ENCODE measurements at regions not wholly inside any gene's neighbourhood (a gene's known extent, or its start where the extent isn't known, plus 50 kb on each side); places are given as distances from the start of the nearest gene placed in this dataset.

DNA sequence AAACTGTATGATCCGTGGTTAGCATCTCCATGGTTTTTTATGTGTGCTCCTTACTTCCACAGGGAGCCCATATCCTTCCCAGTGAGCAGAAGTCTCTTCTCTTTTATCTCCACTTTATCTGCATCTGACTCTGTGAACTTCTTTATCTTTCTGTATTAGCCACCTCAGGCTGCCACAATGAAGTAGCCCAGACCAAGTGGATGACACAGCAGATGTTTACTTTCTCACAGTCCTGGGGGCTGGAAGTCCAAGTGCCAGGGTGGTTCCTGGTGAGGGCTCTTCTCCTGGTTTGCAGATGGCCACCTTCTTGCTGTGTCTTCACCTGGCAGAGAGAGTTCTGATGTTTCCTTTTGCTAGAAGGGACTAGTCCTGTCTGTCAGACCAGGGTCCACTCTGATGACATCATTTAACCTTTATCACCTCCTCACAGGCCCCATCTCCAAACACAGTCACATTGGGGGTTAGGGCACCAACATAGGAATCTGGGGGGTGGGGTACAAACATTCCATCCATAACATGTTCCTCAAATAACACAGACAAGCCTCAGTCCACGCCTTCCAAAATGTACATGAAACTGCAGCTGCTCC lies 108.5 kb upstream of the RNF32 start:
- H3K4me1 Mint-ChIP-seq, result no peaks in the 10 kb centered on the region
- Histone ChIP-seq H3K4me1 (ENCODE audit: insufficient read depth, low read length) (no peaks in the 10 kb centered on the region), H3K36me3 (ENCODE audit: insufficient read depth, low read length) (no peaks in the 10 kb centered on the region), H3K9me3 (ENCODE audit: low read length) (no peaks in the 10 kb centered on the region), H3K27me3 (ENCODE audit: insufficient read depth, low read length, poor library complexity, severe bottlenecking) (no peaks in the 10 kb centered on the region), H3K4me3 (ENCODE audit: low read length) (no peak overlapping the region), H3K27ac (ENCODE audit: low read depth, low read length) (no peak overlapping the region)
- no peak overlapping the region for H3K27ac Mint-ChIP-seq
- no peaks in the 10 kb centered on the region for H3K9me3 Mint-ChIP-seq
- peaks cover 3 to 6% of the 10 kb centered on the region in 2 donors for H3K27me3 Mint-ChIP-seq
- no peaks in the 10 kb centered on the region for H3K36me3 Mint-ChIP-seq
- POLR2A ChIA-PET, result no interaction called here
- CTCF ChIA-PET, result no interaction called here
- DNase-seq, result no peak
- no peak overlapping the region for H3K4me3 Mint-ChIP-seq

DNA sequence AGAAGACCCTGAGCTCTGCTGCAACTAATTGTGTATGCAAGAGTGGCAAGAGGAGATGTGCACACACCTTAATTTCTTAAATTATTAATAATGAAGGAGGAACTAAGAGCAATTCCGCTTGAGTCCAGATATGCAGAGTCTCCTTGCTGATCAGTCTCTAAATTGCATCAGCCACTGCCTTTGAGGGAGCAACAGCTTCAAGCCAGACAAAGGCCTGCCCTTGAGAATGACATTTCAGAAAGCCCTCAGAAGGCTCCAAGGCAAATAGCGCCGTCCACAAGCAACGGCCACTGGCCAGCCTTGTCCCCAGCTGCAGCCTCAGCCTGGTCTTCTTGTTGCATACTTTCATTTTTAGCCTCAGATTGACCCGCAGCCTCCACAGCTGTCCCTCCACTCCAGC lies 110.6 kb upstream of the RNF32 start:
- CTCF ChIA-PET, result no interaction called here
- no peak overlapping the region for H3K27ac Mint-ChIP-seq

DNA sequence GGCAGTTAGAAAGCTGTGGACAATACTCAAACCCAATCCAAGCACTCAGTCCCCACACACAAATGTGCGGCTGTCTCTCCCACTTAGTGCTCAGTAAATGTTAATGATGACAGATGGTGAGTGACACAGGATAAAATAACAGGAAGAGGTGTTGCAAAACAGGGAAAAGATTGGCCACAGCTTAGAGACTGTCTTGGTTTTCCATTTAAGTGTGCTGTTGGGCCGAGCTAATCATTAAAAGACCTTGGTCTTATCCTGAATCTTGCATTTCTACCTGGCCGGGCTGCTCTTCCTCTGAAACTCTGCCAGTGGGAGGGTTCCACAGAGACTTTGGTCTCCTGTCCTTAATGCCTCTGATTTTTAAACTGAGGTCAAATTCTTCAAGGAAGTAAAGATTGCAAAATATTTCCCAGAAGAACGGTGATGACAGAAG lies 113.1 kb upstream of the RNF32 start:
- H3K27me3 Mint-ChIP-seq, result peaks cover 0 to 4% of the 10 kb centered on the region in 2 donors
- no peak for DNase-seq
- POLR2A ChIA-PET, result no interaction called here
- H3K27ac ChIP-seq (ENCODE audit: low read depth, low read length), result no peak overlapping the region
- H3K4me1 ChIP-seq (ENCODE audit: insufficient read depth, low read length), result no peaks in the 10 kb centered on the region
- no peaks in the 10 kb centered on the region for H3K9me3 ChIP-seq (ENCODE audit: low read length)
- H3K36me3 Mint-ChIP-seq, result no peaks in the 10 kb centered on the region
- H3K4me3 Mint-ChIP-seq, result no peak overlapping the region
- no peak overlapping the region for H3K4me3 ChIP-seq (ENCODE audit: low read length)
- H3K27ac Mint-ChIP-seq, result no peak overlapping the region
- no peaks in the 10 kb centered on the region for H3K9me3 Mint-ChIP-seq
- no peaks in the 10 kb centered on the region for H3K4me1 Mint-ChIP-seq
- CTCF ChIA-PET, result no interaction called here
- H3K36me3 ChIP-seq (ENCODE audit: insufficient read depth, low read length), result no peaks in the 10 kb centered on the region
- no peaks in the 10 kb centered on the region for H3K27me3 ChIP-seq (ENCODE audit: insufficient read depth, low read length, poor library complexity, severe bottlenecking)

More for the DNA sequence above, 110.6 kb upstream of the RNF32 start:
- H3K9me3 Mint-ChIP-seq, result no peaks in the 10 kb centered on the region
- Histone ChIP-seq H3K9me3 (ENCODE audit: low read length) (no peaks in the 10 kb centered on the region), H3K4me3 (ENCODE audit: low read length) (no peak overlapping the region), H3K27ac (ENCODE audit: low read depth, low read length) (no peak overlapping the region), H3K4me1 (ENCODE audit: insufficient read depth, low read length) (no peaks in the 10 kb centered on the region), H3K27me3 (ENCODE audit: insufficient read depth, low read length, poor library complexity, severe bottlenecking) (no peaks in the 10 kb centered on the region), H3K36me3 (ENCODE audit: insufficient read depth, low read length) (no peaks in the 10 kb centered on the region)
- H3K27me3 Mint-ChIP-seq, result peaks cover 3 to 8% of the 10 kb centered on the region in 2 donors
- POLR2A ChIA-PET, result no interaction called here
- no peak for DNase-seq
- no peaks in the 10 kb centered on the region for H3K36me3 Mint-ChIP-seq
- no peak overlapping the region for H3K4me3 Mint-ChIP-seq
- no peaks in the 10 kb centered on the region for H3K4me1 Mint-ChIP-seq

DNA sequence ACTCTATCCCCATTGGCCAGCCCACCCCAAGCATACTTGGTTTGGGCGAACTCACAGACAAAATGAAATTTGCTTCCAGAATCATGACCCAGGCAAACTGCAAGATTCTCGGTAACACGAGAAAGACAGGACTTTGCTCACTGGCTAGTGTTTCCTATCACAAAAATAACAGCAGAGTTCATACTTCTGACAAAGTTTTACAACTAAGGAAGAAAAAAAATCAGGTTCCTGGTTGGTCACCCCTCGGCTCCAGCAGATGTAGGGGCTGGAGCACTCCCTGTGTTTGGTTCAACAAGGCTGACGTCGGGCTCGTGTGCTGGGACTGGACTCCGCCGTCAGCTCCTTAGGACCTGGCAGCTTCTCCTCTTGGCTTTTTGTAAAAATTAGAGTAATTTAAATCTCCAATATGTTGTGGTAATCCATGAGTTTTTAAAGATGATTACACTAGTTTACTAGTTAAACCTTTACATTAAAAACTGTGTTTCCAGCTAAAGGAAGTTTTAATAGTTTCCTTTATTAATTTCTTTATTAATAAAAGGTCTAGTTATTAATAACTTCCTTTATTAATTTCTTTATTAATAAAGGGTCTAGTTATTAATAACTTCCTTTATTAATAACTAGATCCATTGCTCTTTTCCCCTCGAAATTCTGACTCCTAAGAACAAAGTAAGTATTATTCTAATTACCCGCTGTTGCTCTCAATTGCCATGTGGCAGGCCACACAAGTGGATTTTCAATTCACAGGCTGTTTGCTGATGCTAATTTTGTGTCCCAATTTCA lies 115.6 kb upstream of the RNF32 start:
- no peak for DNase-seq
- Histone ChIP-seq H3K9me3 (ENCODE audit: low read length) (no peaks in the 10 kb centered on the region), H3K27me3 (ENCODE audit: insufficient read depth, low read length, poor library complexity, severe bottlenecking) (no peaks in the 10 kb centered on the region), H3K27ac (ENCODE audit: low read depth, low read length) (no peak overlapping the region), H3K4me1 (ENCODE audit: insufficient read depth, low read length) (no peaks in the 10 kb centered on the region), H3K4me3 (ENCODE audit: low read length) (no peak overlapping the region), H3K36me3 (ENCODE audit: insufficient read depth, low read length) (no peaks in the 10 kb centered on the region)
- H3K9me3 Mint-ChIP-seq, result no peaks in the 10 kb centered on the region
- H3K4me1 Mint-ChIP-seq, result no peaks in the 10 kb centered on the region
- ChIA-PET CTCF (no interaction called here), POLR2A (no interaction called here)
- no peak overlapping the region for H3K4me3 Mint-ChIP-seq
- no peaks in the 10 kb centered on the region for H3K36me3 Mint-ChIP-seq
- H3K27ac Mint-ChIP-seq, result no peak overlapping the region
- peaks cover 0 to 2% of the 10 kb centered on the region in 2 donors for H3K27me3 Mint-ChIP-seq

DNA sequence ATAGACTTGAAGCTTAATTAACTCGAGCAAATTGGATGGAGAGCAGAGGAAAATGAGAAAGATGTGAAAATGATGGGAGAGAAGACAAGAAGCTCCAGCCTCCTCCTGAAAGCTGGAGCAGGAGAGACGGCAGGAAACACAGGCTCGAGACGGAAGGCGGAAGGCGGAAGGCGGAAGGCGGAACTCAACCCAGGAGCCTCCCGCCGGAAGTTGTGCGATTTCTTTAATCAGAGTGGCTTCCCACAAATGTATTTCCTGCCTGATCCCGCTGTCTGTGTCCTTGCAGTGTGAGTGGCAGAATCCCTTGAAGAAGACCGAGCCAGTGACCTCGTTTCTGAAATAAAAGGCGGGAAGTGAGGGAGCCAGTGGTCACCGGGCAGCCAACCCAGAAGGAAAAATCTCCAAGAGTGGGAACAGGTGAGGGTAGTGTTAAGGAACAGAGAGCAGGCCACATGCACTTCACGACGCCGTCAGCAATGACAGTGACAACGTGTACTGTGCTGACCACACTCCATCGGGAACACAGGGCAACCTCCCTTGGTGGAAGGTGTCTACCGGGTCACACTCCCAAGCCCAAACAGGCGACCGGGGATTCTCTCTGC lies 117.0 kb upstream of the RNF32 start:
- H3K9me3 Mint-ChIP-seq, result no peaks in the 10 kb centered on the region
- Histone ChIP-seq H3K4me1 (ENCODE audit: insufficient read depth, low read length) (no peaks in the 10 kb centered on the region), H3K36me3 (ENCODE audit: insufficient read depth, low read length) (no peaks in the 10 kb centered on the region), H3K27ac (ENCODE audit: low read depth, low read length) (no peak overlapping the region), H3K9me3 (ENCODE audit: low read length) (no peaks in the 10 kb centered on the region), H3K4me3 (ENCODE audit: low read length) (no peak overlapping the region), H3K27me3 (ENCODE audit: insufficient read depth, low read length, poor library complexity, severe bottlenecking) (no peaks in the 10 kb centered on the region)
- peaks cover 0 to 5% of the 10 kb centered on the region in 2 donors for H3K27me3 Mint-ChIP-seq
- no peaks in the 10 kb centered on the region for H3K36me3 Mint-ChIP-seq
- CTCF ChIA-PET, result no interaction called here
- H3K4me1 Mint-ChIP-seq, result no peaks in the 10 kb centered on the region
- POLR2A ChIA-PET, result no interaction called here
- H3K27ac Mint-ChIP-seq, result no peak overlapping the region
- H3K4me3 Mint-ChIP-seq, result no peak overlapping the region
- DNase-seq, result no peak

DNA sequence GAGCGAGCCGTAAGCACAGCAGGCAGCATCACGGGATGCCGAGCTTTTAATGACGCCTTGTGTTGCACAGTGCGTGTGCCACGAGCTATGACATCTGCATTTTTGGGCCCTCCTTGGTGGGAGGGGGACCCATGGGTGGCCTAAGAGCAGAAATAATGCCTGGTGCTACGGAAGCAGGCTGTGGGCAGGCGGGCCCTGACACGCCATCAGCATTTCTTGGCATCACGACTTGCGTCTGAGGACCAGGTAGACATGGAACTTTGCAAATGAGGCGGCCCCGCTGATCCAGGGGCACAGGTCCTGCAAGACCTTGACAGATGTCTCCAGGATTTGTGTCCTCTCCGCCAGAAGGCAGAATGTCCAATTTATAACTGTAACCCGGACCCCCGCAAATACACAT lies 117.8 kb upstream of the RNF32 start:
- H3K4me1 ChIP-seq (ENCODE audit: insufficient read depth, low read length), result no peaks in the 10 kb centered on the region
- H3K9me3 Mint-ChIP-seq, result no peaks in the 10 kb centered on the region
- CTCF ChIA-PET, result no interaction called here

DNA sequence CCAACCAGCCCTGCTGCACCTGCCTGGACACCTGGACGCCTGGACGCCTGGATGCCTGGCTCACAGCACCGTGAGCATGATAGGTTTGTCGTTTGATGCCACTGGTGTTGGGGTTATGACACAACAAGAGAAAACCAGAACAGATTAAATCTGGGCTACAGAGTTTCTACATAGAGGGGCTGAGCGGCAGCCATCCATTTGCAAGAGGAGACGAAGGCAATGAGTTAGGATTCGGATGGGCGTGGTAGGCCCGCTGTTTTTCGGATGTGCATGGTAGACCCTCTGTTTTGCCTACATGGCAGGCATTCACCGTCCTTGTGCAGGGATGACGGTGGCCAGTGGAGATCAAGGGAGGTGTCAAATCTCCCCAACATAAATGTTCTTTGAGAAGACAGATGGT lies 121.5 kb upstream of the RNF32 start:
- no peak for DNase-seq
- no peaks in the 10 kb centered on the region for H3K4me1 Mint-ChIP-seq
- H3K27me3 ChIP-seq (ENCODE audit: insufficient read depth, low read length, poor library complexity, severe bottlenecking), result no peaks in the 10 kb centered on the region
- CTCF ChIA-PET, result no interaction called here
- H3K4me3 ChIP-seq (ENCODE audit: low read length), result no peak overlapping the region
- POLR2A ChIA-PET, result no interaction called here
- H3K9me3 Mint-ChIP-seq, result peaks cover 0 to 5% (median 2%) of the 10 kb centered on the region in 5 donors
- H3K27ac Mint-ChIP-seq, result no peak overlapping the region
- H3K4me3 Mint-ChIP-seq, result no peak overlapping the region
- no peaks in the 10 kb centered on the region for H3K9me3 ChIP-seq (ENCODE audit: low read length)
- H3K27ac ChIP-seq (ENCODE audit: low read depth, low read length), result no peak overlapping the region
- H3K27me3 Mint-ChIP-seq, result peaks cover 0 to 7% of the 10 kb centered on the region in 2 donors
- no peaks in the 10 kb centered on the region for H3K4me1 ChIP-seq (ENCODE audit: insufficient read depth, low read length)
- H3K36me3 ChIP-seq (ENCODE audit: insufficient read depth, low read length), result no peaks in the 10 kb centered on the region
- H3K36me3 Mint-ChIP-seq, result no peaks in the 10 kb centered on the region

More for the DNA sequence above, 117.8 kb upstream of the RNF32 start:
- Mint-ChIP-seq H3K4me3 (no peak overlapping the region), H3K36me3 (no peaks in the 10 kb centered on the region), H3K27ac (no peak overlapping the region), H3K4me1 (no peaks in the 10 kb centered on the region), H3K27me3 (peaks cover 0 to 5% of the 10 kb centered on the region in 2 donors)
- Histone ChIP-seq H3K36me3 (ENCODE audit: insufficient read depth, low read length) (no peaks in the 10 kb centered on the region), H3K27ac (ENCODE audit: low read depth, low read length) (no peak overlapping the region), H3K4me3 (ENCODE audit: low read length) (no peak overlapping the region), H3K27me3 (ENCODE audit: insufficient read depth, low read length, poor library complexity, severe bottlenecking) (no peaks in the 10 kb centered on the region), H3K9me3 (ENCODE audit: low read length) (no peaks in the 10 kb centered on the region)
- POLR2A ChIA-PET, result no interaction called here
- no peak for DNase-seq

DNA sequence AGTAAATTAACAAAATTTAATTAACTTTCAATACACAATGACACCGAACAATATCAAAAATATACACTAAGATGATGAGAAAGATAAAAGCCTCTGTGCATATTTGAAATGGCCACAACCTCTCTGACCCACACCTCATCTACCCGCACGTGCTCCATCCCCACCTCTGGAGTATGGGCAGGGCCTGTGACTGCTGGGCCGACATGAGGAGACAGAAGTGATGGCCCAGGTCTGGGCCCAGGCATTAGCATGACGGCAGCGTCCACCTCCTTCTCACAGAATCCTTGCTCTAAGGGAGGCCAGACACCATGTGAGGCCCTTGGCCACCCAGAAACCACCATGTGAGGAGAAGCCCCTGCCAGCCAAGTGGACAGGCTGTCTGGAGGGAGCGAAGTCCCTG lies 122.1 kb upstream of the RNF32 start:
- CTCF ChIA-PET, result no interaction called here
- no peaks in the 10 kb centered on the region for H3K27me3 ChIP-seq (ENCODE audit: insufficient read depth, low read length, poor library complexity, severe bottlenecking)
- no peak overlapping the region for H3K27ac ChIP-seq (ENCODE audit: low read depth, low read length)
- no peak for DNase-seq
- no peaks in the 10 kb centered on the region for H3K9me3 ChIP-seq (ENCODE audit: low read length)
- no peak overlapping the region for H3K27ac Mint-ChIP-seq
- H3K9me3 Mint-ChIP-seq, result peaks cover 0 to 5% (median 2%) of the 10 kb centered on the region in 5 donors
- H3K4me3 Mint-ChIP-seq, result no peak overlapping the region
- peaks cover 0 to 7% of the 10 kb centered on the region in 2 donors for H3K27me3 Mint-ChIP-seq
- no peaks in the 10 kb centered on the region for H3K4me1 ChIP-seq (ENCODE audit: insufficient read depth, low read length)
- no peaks in the 10 kb centered on the region for H3K36me3 Mint-ChIP-seq
- POLR2A ChIA-PET, result no interaction called here
- no peaks in the 10 kb centered on the region for H3K36me3 ChIP-seq (ENCODE audit: insufficient read depth, low read length)
- H3K4me3 ChIP-seq (ENCODE audit: low read length), result no peak overlapping the region
- H3K4me1 Mint-ChIP-seq, result no peaks in the 10 kb centered on the region

Data from CD8-positive, alpha-beta memory T cell (primary cell).